ENCODE measurements at regions not wholly inside any gene's neighbourhood (a gene's known extent, or its start where the extent isn't known, plus 50 kb on each side); places are given as distances from the start of the nearest gene placed in this dataset.

- DNase-seq: no peak
Measured at GRCh38 chr14:75372260-75372659, 55.6 kb upstream of the JDP2 start.

- DNase-seq: no peak
Measured at GRCh38 chr14:75373133-75373532, 54.7 kb upstream of the JDP2 start.

- no peak for DNase-seq
Measured at GRCh38 chr14:75373616-75374015, 54.2 kb upstream of the JDP2 start.

- no peak for DNase-seq
Measured at GRCh38 chr14:75374911-75375310, 52.9 kb upstream of the JDP2 start.

- DNase-seq: no peak
Measured at GRCh38 chr14:75375983-75376382, 51.8 kb upstream of the JDP2 start.

Data from activated CD4-positive, alpha-beta T cell treated with anti-CD3 and anti-CD28 coated beads for 1 hour (primary cell).